Fibroblast of villous mesenchyme (primary cell): ENCODE measurements at regions not wholly inside any gene's neighbourhood (a gene's known extent, or its start where the extent isn't known, plus 50 kb on each side); places are given as distances from the start of the nearest gene placed in this dataset.

Source experiments
- DNase-seq: peaks from one replicate; pipeline ENCODE4 v3.0.0-alpha.2; 2010; ENCODE audit warnings: low read depth
- H3K4me3 ChIP-seq: 2 replicates; pipeline ENCODE4 v1.5.1; 2011; ENCODE audit warnings: low read depth, mild to moderate bottlenecking, low read length
- CTCF ChIP-seq: IDR thresholded peaks from 2 replicates; pipeline ENCODE4 v1.5.1; 2012; ENCODE audit warnings: low read depth, mild to moderate bottlenecking, low read length; ENCODE audit not compliant: insufficient read depth

GRCh38 chr2:60252581-60253150, 300.8 kb downstream of the BCL11A start:
- H3K4me3 ChIP-seq = no peak overlapping the region
- no peak for DNase-seq
- TF ChIP-seq CTCF = no peak

GRCh38 chr2:60251247-60251646, 302.2 kb downstream of the BCL11A start:
- no peak overlapping the region for H3K4me3 ChIP-seq
- DNase-seq = no peak
- TF ChIP-seq CTCF = no peak

- no peak for TF ChIP-seq CTCF
- H3K4me3 ChIP-seq = no peak overlapping the region
- DNase-seq = no peak
Observed at GRCh38 chr2:60249879-60250278, 303.6 kb downstream of the BCL11A start.

- no peak for TF ChIP-seq CTCF
- DNase-seq = no peak
Observed at GRCh38 chr2:60247471-60247870, 306.0 kb downstream of the BCL11A start.

GRCh38 chr2:60246583-60246982, 306.9 kb downstream of the BCL11A start:
- H3K4me3 ChIP-seq = no peak overlapping the region
- TF ChIP-seq CTCF = no peak
- DNase-seq = no peak

More at GRCh38 chr2:60247471-60247870, 306.0 kb downstream of the BCL11A start:
- no peak overlapping the region for H3K4me3 ChIP-seq

GRCh38 chr2:60234274-60234986, 319.0 kb downstream of the BCL11A start:
- H3K4me3 ChIP-seq = no peak overlapping the region
- TF ChIP-seq CTCF = no peak
- no peak for DNase-seq
